SK-N-SH (cell line): ENCODE measurements at regions not wholly inside any gene's neighbourhood (a gene's known extent, or its start where the extent isn't known, plus 50 kb on each side); places are given as distances from the start of the nearest gene placed in this dataset.

Experiments used
- CTCF ChIA-PET: fragments of 300-600, 350-600 bp; formaldehyde crosslinking; extraction: SDS; loops from one replicate; lab custom pipeline; 2021; lab: Yijun Ruan, JAX
- POLR2A ChIA-PET: fragments of 350-600 bp; sonication (Branson Sonifier 250); formaldehyde crosslinking; extraction: SDS; loops from one replicate; lab custom pipeline; 2020; ENCODE audit warnings: antibody characterized with exemption, inconsistent platforms; lab: Yijun Ruan, JAX
- DNase-seq: peaks from one replicate; pipeline ENCODE4 v3.0.0; 2012
- H2AFZ ChIP-seq: fragments of 200-600 bp; sonication (generic); 2 replicates; pipeline ENCODE4 v1.8.1; 2016; ENCODE audit warnings: antibody characterized with exemption, mild to moderate bottlenecking, low read depth
- H3F3A ChIP-seq: fragments of 200-600 bp; sonication (generic); replicated peaks from 2 replicates; pipeline ENCODE3; 2016; ENCODE audit warnings: antibody characterized with exemption, mild to moderate bottlenecking; ENCODE audit not compliant: insufficient read depth
- H3K27ac ChIP-seq, 2 experiments: fragments of 200-500 bp in 1 of 2; fragments of 200-600 bp in 1 of 2; sonication (Bioruptor generic) in 1 of 2; sonication (generic), shearing (Covaris generic) in 1 of 2; 2 replicates each; pipeline versions ENCODE4 v1.5.1 to v1.6.1; 2014 to 2016; ENCODE audit warnings: low read depth in 2 of 2, inconsistent platforms in 1 of 2, low read length in 1 of 2, mild to moderate bottlenecking in 1 of 2, mixed read lengths in 1 of 2
- H3K27me3 ChIP-seq: fragments of 200-600 bp; sonication (generic), shearing (Covaris generic); 2 replicates; pipeline ENCODE4 v1.6.1; 2016; ENCODE audit warnings: mixed run types; ENCODE audit not compliant: insufficient read depth
- H3K36me3 ChIP-seq, 2 experiments: fragments of 200-500 bp in 1 of 2; fragments of 200-600 bp in 1 of 2; sonication (Bioruptor generic) in 1 of 2; sonication (generic) in 1 of 2; replicated peaks in 1 of 2; 2 replicates each; pipeline versions ENCODE3 to v1.5.1; 2014 to 2016; ENCODE audit warnings: low read length in 1 of 2, mild to moderate bottlenecking in 1 of 2; ENCODE audit not compliant: insufficient read depth in 2 of 2, control insufficient read depth in 1 of 2
- H3K4me1 ChIP-seq, 2 experiments: fragments of 200-500 bp in 1 of 2; fragments of 200-600 bp in 1 of 2; sonication (Bioruptor generic) in 1 of 2; sonication (generic), shearing (Covaris generic) in 1 of 2; 2 replicates each; pipeline versions ENCODE4 v1.5.1 to v1.6.1; 2014 to 2016; ENCODE audit warnings: low read depth in 1 of 2, low read length in 1 of 2, mixed run types in 1 of 2; ENCODE audit not compliant: insufficient read depth in 2 of 2, control insufficient read depth in 1 of 2
- H3K4me2 ChIP-seq: fragments of 200-600 bp; sonication (generic), shearing (Covaris generic); 2 replicates; pipeline ENCODE4 v1.6.1; 2017; ENCODE audit warnings: mixed run types
- H3K4me3 ChIP-seq, 2 experiments: fragments of 200-500 bp in 1 of 2; fragments of 200-600 bp in 1 of 2; sonication (Bioruptor generic) in 1 of 2; sonication (generic), shearing (Covaris generic) in 1 of 2; 2 replicates each; pipeline versions ENCODE4 v1.5.1 to v1.8.1; 2014 to 2016; ENCODE audit warnings: low read depth in 2 of 2, inconsistent platforms in 1 of 2, low read length in 1 of 2, mild to moderate bottlenecking in 1 of 2, mixed read lengths in 1 of 2, moderate library complexity in 1 of 2
- H3K79me2 ChIP-seq: fragments of 200-600 bp; sonication (generic); 2 replicates; pipeline ENCODE4 v1.8.1; 2017; ENCODE audit warnings: mild to moderate bottlenecking; ENCODE audit not compliant: insufficient read depth
- H3K9ac ChIP-seq: fragments of 200-600 bp; sonication (generic); 2 replicates; pipeline ENCODE4 v1.6.1; 2017; ENCODE audit warnings: mixed run types
- H3K9me2 ChIP-seq: fragments of 200-600 bp; sonication (generic); 2 replicates; pipeline ENCODE4 v1.6.1; 2017; ENCODE audit warnings: mixed run types
- H3K9me3 ChIP-seq: fragments of 200-600 bp; sonication (generic); 2 replicates; pipeline ENCODE4 v1.6.1; 2017; ENCODE audit warnings: mixed run types, mild to moderate bottlenecking, moderate library complexity
- H4K20me1 ChIP-seq: fragments of 200-600 bp; sonication (generic); 2 replicates; pipeline ENCODE4 v1.6.1; 2017; ENCODE audit warnings: mild to moderate bottlenecking, mixed run types; ENCODE audit not compliant: insufficient read depth
- ELF1 ChIP-seq: IDR thresholded peaks from 2 replicates; pipeline ENCODE4 v1.4.0; 2012
- EP300 ChIP-seq, 2 experiments: IDR thresholded peaks; 2 replicates each; pipeline versions ENCODE4 v1.4.0 to v1.6.1; 2012; ENCODE audit warnings: borderline replicate concordance in 1 of 2, low read depth in 1 of 2, low read length in 1 of 2
- FOSL2 ChIP-seq: IDR thresholded peaks from 2 replicates; pipeline ENCODE4 v1.4.0; 2012; ENCODE audit warnings: low read depth, mild to moderate bottlenecking, moderate library complexity, borderline replicate concordance
- FOXM1 ChIP-seq: IDR thresholded peaks from 2 replicates; pipeline ENCODE4 v1.4.0; 2012; ENCODE audit warnings: low read depth, mild to moderate bottlenecking
- GABPA ChIP-seq: IDR thresholded peaks from 2 replicates; pipeline ENCODE4 v1.4.0; 2012; ENCODE audit warnings: low read depth, mild to moderate bottlenecking
- GATA2 ChIP-seq: sonication (generic); formaldehyde crosslinking; IDR thresholded peaks from 2 replicates; pipeline ENCODE4 v1.5.0; 2020; ENCODE audit warnings: mild to moderate bottlenecking, missing genetic modification reagents
- IRF3 ChIP-seq: fragments of 150-350 bp; IDR thresholded peaks from 2 replicates; pipeline ENCODE4 v1.6.1; 2016; ENCODE audit warnings: mild to moderate bottlenecking, low read depth, low read length
- MEF2A ChIP-seq: IDR thresholded peaks from 2 replicates; pipeline ENCODE4 v1.4.0; 2012; ENCODE audit warnings: low read depth, borderline replicate concordance
- MXI1 ChIP-seq: IDR thresholded peaks from 2 replicates; pipeline ENCODE4 v1.6.1; 2012; ENCODE audit warnings: mild to moderate bottlenecking, low read depth, low read length, improper control_type of control experiment
- NFIC ChIP-seq: IDR thresholded peaks from 2 replicates; pipeline ENCODE4 v1.4.0; 2012; ENCODE audit warnings: borderline replicate concordance
- RCOR1 ChIP-seq: fragments of 150-350 bp; IDR thresholded peaks from 2 replicates; pipeline ENCODE4 v1.6.1; 2017; ENCODE audit warnings: antibody characterized with exemption, low read length
- REST ChIP-seq: IDR thresholded peaks from 2 replicates; pipeline ENCODE4 v1.6.1; 2012; ENCODE audit warnings: mild to moderate bottlenecking, low read depth, low read length, moderate library complexity
- RFX5 ChIP-seq: IDR thresholded peaks from 2 replicates; pipeline ENCODE4 v1.6.1; 2012; ENCODE audit warnings: mild to moderate bottlenecking, improper control_type of control experiment, low read length
- TAF1 ChIP-seq: IDR thresholded peaks from 2 replicates; pipeline ENCODE4 v1.6.1; 2012; ENCODE audit warnings: low read depth, mild to moderate bottlenecking, low read length, moderate library complexity, borderline replicate concordance
- TEAD4 ChIP-seq: IDR thresholded peaks from 2 replicates; pipeline ENCODE4 v1.4.0; 2012; ENCODE audit warnings: mild to moderate bottlenecking, borderline replicate concordance; ENCODE audit not compliant: insufficient read depth
- WGBS: methylation state at CpG from one replicate; pipeline ENCODE4 v1.1.6; 2017; ENCODE audit warnings: low lambda C conversion rate; 5-methylcytosine and 5-hydroxymethylcytosine counted together
- TF ChIP-seq, protein P1 (sequence below): IDR thresholded peaks from 2 replicates; pipeline ENCODE4 v1.4.0; 2012; ENCODE audit warnings: low read depth, borderline replicate concordance
- TF ChIP-seq, protein P2 (sequence below): fragments of 200-600 bp; sonication (generic); IDR thresholded peaks from 2 replicates; pipeline ENCODE4 v1.6.1; 2017; ENCODE audit warnings: antibody characterized with exemption, mild to moderate bottlenecking, moderate library complexity
- TF ChIP-seq, protein P3 (sequence below): IDR thresholded peaks from 2 replicates; pipeline ENCODE4; 2012

- TF ChIP-seq MXI1 (no peak), RFX5 (no peak), TAF1 (no peak), ELF1 (no peak), TEAD4 (no peak), GATA2 (CRISPR knock-in tag) (no peak)
- TF ChIP-seq, protein P1, sequence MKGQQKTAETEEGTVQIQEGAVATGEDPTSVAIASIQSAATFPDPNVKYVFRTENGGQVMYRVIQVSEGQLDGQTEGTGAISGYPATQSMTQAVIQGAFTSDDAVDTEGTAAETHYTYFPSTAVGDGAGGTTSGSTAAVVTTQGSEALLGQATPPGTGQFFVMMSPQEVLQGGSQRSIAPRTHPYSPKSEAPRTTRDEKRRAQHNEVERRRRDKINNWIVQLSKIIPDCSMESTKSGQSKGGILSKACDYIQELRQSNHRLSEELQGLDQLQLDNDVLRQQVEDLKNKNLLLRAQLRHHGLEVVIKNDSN = no peak
Measured at GRCh38 chr9:19650312-19650711, 138.5 kb downstream of the SLC24A2 start (continued).

DNA sequence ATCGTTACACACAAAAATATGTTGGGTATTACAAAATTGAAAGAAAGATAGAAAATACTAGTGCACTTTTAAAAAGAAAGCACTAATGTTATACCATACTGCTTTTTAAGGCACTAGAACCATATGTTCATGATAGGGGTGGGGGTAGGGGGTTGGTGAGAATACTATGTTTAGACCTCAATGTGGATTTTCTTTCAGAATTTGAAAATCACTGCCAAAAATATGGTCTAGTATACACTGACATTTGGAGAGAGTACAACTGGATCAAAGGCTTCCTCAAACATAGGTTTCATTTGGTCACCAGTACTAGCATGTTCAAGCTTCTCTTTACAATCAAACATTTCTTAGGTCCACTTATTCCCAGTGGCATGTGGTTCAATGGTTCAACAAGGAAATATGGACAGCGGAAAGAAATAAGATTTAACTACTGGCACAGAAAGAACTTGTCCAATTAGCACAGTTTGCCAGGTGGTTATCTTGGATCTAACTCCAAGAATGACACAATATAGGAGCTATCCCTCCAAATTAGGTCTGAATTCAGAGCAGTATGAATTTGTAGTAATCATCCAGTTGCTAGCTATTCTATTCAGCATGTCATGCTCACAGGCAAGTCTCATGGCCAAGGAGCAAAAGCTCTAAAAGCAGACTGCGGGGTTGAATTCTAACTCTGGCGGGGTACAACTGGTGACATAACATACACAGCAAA, 139.3 kb downstream of the SLC24A2 start:
- CTCF ChIA-PET = interaction anchor here (1.6 to 2.6 kb wide), 2 partner anchors 20 to 185 kb away, joined by 6 to 7 read pairs; no protein-coding TSS in a partner anchor

More for the DNA sequence above, 139.3 kb downstream of the SLC24A2 start:
- no peaks in the 10 kb centered on the region for H3K9me2 ChIP-seq
- no peak overlapping the region for H3K4me2 ChIP-seq
- no peak for DNase-seq
- H3K9me3 ChIP-seq = no peaks in the 10 kb centered on the region
- H3K4me3 ChIP-seq = no peak overlapping the region
- H3K36me3 ChIP-seq = no peaks in the 10 kb centered on the region
- POLR2A ChIA-PET = no interaction called here
- no peak overlapping the region for H2AFZ ChIP-seq
- 50% methylated on average over 4 of the region's 4 CpGs for WGBS
- no peaks in the 10 kb centered on the region for H3F3A ChIP-seq
- H3K79me2 ChIP-seq = no peaks in the 10 kb centered on the region
- H4K20me1 ChIP-seq = no peaks in the 10 kb centered on the region
- TF ChIP-seq EP300 (IDR thresholded peaks at IDR 0.05; ENCODE audit: borderline replicate concordance in 1 of 2, low read depth in 1 of 2, low read length in 1 of 2) (no peak), ELF1 (no peak), GABPA (no peak), TAF1 (no peak), FOXM1 (no peak), RCOR1 (no peak), IRF3 (no peak), FOSL2 (no peak), MEF2A (no peak), RFX5 (no peak), GATA2 (CRISPR knock-in tag) (no peak), MXI1 (no peak), REST (no peak), NFIC (no peak)
- TF ChIP-seq, protein P2, sequence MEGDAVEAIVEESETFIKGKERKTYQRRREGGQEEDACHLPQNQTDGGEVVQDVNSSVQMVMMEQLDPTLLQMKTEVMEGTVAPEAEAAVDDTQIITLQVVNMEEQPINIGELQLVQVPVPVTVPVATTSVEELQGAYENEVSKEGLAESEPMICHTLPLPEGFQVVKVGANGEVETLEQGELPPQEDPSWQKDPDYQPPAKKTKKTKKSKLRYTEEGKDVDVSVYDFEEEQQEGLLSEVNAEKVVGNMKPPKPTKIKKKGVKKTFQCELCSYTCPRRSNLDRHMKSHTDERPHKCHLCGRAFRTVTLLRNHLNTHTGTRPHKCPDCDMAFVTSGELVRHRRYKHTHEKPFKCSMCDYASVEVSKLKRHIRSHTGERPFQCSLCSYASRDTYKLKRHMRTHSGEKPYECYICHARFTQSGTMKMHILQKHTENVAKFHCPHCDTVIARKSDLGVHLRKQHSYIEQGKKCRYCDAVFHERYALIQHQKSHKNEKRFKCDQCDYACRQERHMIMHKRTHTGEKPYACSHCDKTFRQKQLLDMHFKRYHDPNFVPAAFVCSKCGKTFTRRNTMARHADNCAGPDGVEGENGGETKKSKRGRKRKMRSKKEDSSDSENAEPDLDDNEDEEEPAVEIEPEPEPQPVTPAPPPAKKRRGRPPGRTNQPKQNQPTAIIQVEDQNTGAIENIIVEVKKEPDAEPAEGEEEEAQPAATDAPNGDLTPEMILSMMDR = no peak
- TF ChIP-seq, protein P1 = no peak
- TF ChIP-seq, protein P3, sequence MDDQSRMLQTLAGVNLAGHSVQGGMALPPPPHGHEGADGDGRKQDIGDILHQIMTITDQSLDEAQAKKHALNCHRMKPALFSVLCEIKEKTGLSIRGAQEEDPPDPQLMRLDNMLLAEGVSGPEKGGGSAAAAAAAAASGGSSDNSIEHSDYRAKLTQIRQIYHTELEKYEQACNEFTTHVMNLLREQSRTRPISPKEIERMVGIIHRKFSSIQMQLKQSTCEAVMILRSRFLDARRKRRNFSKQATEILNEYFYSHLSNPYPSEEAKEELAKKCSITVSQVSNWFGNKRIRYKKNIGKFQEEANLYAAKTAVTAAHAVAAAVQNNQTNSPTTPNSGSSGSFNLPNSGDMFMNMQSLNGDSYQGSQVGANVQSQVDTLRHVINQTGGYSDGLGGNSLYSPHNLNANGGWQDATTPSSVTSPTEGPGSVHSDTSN = no peak
- TF ChIP-seq, all 33 proteins: peak for 0
- Histone ChIP-seq H3K27me3 (no peaks in the 10 kb centered on the region), H3K9ac (no peak overlapping the region), H3K27ac (no peak overlapping the region), H3K4me1 (no peaks in the 10 kb centered on the region)
